Esophagus muscularis mucosa (tissue), 4 donors: ENCODE measurements at regions not wholly inside any gene's neighbourhood (a gene's known extent, or its start where the extent isn't known, plus 50 kb on each side); places are given as distances from the start of the nearest gene placed in this dataset.

Experiments
- DNase-seq: peaks from one replicate; pipeline ENCODE4 v3.0.0-alpha.2; 2017; ENCODE audit errors: extremely low spot score
- H3K27ac ChIP-seq, 4 donors: fragments of 200-600 bp; sonication (generic); replicated peaks in 1 of 4; 1 replicate in 3 of 4; 2 replicates in 1 of 4; pipeline ENCODE4 v1.5.1; 2016 to 2019; ENCODE audit warnings: mild to moderate bottlenecking in 1 of 4
- H3K27me3 ChIP-seq, 4 donors: fragments of 200-600 bp; sonication (generic); one replicate each; pipeline versions ENCODE4 v1.5.1 to v1.6.0; 2016 to 2019
- H3K36me3 ChIP-seq, 4 donors: fragments of 200-600 bp; sonication (generic); one replicate each; pipeline ENCODE4 v1.5.1; 2016 to 2019
- H3K4me1 ChIP-seq, 4 donors: fragments of 200-600 bp; sonication (generic); one replicate each; pipeline ENCODE4 v1.5.1; 2016 to 2019
- H3K4me3 ChIP-seq, 4 donors: fragments of 200-600 bp; sonication (generic); 1 replicate in 2 of 4; 2 replicates in 2 of 4; pipeline ENCODE4 v1.5.1; 2016 to 2019; ENCODE audit warnings: mild to moderate bottlenecking in 4 of 4, moderate library complexity in 1 of 4
- H3K9me3 ChIP-seq, 4 donors: fragments of 200-600 bp; sonication (generic); 1 replicate in 3 of 4; 2 replicates in 1 of 4; pipeline ENCODE4 v1.5.1; 2016 to 2019
- EP300 ChIP-seq: sonication (generic); formaldehyde crosslinking; IDR thresholded peaks from one replicate; pipeline ENCODE4 v1.6.1; 2017; ENCODE audit warnings: antibody characterized with exemption
- POLR2A ChIP-seq: fragments of 450-650 bp; IDR thresholded peaks from one replicate; pipeline ENCODE4 v1.6.1; 2017; ENCODE audit warnings: antibody characterized with exemption, moderate library complexity, mild to moderate bottlenecking, low read depth
- POLR2AphosphoS5 ChIP-seq, 2 donors: sonication (generic); formaldehyde crosslinking; IDR thresholded peaks; one replicate each; pipeline ENCODE4 v1.6.1; 2017; ENCODE audit warnings: antibody characterized with exemption in 2 of 2
- WGBS: methylation state at CpG from one replicate; pipeline ENCODE4 v1.1.5; 2018; 5-methylcytosine and 5-hydroxymethylcytosine counted together
- intact Hi-C: fragments of 100-400 bp; cut with DNase I; formaldehyde crosslinking; loops from one replicate; pipeline ENCODE4 v1.15.1; 2023
- TF ChIP-seq, protein P1 (sequence below), 3 experiments: fragments of 200-600 bp in 2 of 3; fragments of 450-650 bp in 1 of 3; sonication (generic) in 2 of 3; IDR thresholded peaks; one replicate each; pipeline ENCODE4 v1.5.1; 2017 to 2019; ENCODE audit warnings: antibody characterized with exemption in 3 of 3, mild to moderate bottlenecking in 2 of 3, moderate library complexity in 1 of 3

DNA sequence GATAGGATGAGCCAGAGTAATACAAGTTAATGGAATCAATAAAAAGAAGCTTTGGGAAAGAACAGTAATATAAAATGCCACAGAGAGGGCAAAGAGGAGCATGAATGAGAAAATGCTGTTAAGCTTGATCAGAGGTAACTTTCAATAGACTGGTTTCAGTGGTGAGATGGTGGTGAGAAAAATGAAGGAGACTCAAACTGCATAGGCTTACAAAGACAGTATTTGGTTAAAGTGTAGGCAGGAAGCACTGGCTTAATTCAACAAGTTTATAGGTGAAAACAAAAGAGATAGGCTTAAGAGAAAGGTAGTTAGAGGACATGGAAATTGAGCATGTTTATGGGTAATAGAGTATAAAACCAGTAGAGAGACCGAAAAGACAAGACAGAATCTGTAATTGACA, 298.6 kb upstream of the ADAMTS5 start:
- Histone ChIP-seq H3K4me3 (no peak overlapping the region), H3K27me3 (no peaks in the 10 kb centered on the region), H3K36me3 (no peaks in the 10 kb centered on the region), H3K27ac (no peak overlapping the region), H3K9me3 (no peaks in the 10 kb centered on the region), H3K4me1 (peaks cover 0 to 5% (median 0%) of the 10 kb centered on the region in 4 donors)
- no peak for DNase-seq
- WGBS, result 93% methylated on average over 1 of the region's 1 CpG
- intact Hi-C loops, result no loop called here
- no peak for TF ChIP-seq POLR2A
- TF ChIP-seq POLR2AphosphoS5 (IDR thresholded peaks at IDR 0.05), result no peak
- TF ChIP-seq, protein P1, sequence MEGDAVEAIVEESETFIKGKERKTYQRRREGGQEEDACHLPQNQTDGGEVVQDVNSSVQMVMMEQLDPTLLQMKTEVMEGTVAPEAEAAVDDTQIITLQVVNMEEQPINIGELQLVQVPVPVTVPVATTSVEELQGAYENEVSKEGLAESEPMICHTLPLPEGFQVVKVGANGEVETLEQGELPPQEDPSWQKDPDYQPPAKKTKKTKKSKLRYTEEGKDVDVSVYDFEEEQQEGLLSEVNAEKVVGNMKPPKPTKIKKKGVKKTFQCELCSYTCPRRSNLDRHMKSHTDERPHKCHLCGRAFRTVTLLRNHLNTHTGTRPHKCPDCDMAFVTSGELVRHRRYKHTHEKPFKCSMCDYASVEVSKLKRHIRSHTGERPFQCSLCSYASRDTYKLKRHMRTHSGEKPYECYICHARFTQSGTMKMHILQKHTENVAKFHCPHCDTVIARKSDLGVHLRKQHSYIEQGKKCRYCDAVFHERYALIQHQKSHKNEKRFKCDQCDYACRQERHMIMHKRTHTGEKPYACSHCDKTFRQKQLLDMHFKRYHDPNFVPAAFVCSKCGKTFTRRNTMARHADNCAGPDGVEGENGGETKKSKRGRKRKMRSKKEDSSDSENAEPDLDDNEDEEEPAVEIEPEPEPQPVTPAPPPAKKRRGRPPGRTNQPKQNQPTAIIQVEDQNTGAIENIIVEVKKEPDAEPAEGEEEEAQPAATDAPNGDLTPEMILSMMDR (IDR thresholded peaks at IDR 0.05), result no peak

DNA sequence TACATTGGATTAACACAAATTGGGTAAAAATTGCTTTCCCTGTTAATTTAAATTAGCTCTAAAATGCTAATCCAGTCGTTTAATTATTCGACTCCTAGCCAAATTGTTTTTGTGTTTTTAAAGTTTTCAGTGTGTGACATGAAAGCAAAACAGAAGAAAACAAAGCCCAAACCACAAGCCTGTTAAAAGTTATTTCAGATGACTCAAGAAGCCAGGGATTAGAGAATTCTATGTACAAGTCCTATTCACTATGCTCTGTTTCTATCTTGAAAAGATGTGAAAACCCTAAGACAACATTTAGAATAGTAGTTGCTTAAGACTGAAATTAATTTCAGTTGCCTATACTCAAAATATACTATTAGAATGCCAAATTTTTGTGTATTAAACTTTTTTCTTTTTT, 294.8 kb upstream of the ADAMTS5 start:
- Histone ChIP-seq H3K4me1 (no peaks in the 10 kb centered on the region), H3K4me3 (no peak overlapping the region), H3K27ac (no peak overlapping the region), H3K36me3 (no peaks in the 10 kb centered on the region), H3K9me3 (no peaks in the 10 kb centered on the region), H3K27me3 (no peaks in the 10 kb centered on the region)
- no peak for DNase-seq
- TF ChIP-seq POLR2A (no peak), POLR2AphosphoS5 (IDR thresholded peaks at IDR 0.05) (no peak), EP300 (no peak)
- TF ChIP-seq, protein P1 (IDR thresholded peaks at IDR 0.05), result no peak
- 94% methylated on average over 2 of the region's 2 CpGs for WGBS
- intact Hi-C loops, result no loop called here

DNA sequence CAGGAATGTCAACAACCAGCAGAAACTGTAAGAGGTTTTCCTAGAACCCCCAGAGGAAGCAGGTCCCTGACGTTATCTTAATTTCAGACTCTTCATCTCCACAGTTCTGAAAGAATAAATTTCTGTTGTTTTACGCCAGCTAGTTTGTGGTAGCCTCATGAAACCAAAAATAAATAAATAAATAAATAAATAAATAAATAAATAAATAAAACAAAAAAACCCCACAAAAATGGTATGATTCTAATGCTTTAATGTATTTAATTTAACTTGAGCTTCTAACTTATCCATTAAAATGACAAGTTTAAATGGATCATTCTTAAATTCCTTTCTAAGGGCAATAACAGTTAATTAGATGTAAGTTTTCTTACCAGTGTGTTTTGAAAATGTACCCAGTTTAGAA, 293.8 kb upstream of the ADAMTS5 start:
- no peaks in the 10 kb centered on the region for H3K36me3 ChIP-seq
- no peaks in the 10 kb centered on the region for H3K9me3 ChIP-seq
- no peaks in the 10 kb centered on the region for H3K27me3 ChIP-seq
- H3K27ac ChIP-seq, result no peak overlapping the region
- TF ChIP-seq, protein P1 (IDR thresholded peaks at IDR 0.05), result no peak
- TF ChIP-seq POLR2A (no peak), EP300 (no peak), POLR2AphosphoS5 (IDR thresholded peaks at IDR 0.05) (no peak)
- H3K4me1 ChIP-seq, result no peaks in the 10 kb centered on the region
- no peak overlapping the region for H3K4me3 ChIP-seq
- DNase-seq, result no peak
- WGBS, result 92% methylated on average over 2 of the region's 2 CpGs
- intact Hi-C loops, result no loop called here

DNA sequence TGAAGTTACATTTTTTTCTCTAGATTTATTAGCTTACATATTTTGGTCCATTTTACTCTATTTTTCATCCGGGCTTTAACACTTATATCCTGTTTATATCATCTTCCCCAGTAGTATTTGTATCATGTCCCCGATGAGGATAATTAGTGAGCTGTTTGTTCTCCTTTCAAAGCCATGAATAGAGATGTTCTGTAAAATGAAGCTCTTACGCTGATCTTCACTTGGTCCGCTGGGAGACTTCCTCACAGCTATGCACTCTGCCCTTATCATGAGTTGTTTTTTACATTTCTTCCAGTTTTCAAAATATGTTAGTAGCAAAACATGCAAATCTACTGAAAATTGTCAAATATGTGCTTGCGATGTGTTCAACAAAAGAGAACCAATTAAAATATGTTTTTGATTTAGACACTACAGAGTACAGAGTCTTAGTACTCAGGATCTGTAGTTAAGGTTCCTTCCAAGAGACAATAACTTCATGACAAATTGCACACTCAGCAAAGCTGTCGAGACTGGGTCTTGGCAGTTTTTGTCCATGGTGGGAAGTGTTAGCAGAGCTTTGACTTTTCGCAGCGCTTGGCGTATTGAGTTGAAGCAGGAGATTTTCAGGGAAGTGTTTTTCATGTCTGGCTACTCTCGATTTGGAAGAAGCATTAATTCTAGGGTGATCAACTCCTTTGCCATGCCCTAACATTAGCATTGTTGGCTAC, 292.0 kb upstream of the ADAMTS5 start:
- WGBS, result 92% methylated on average over 10 of the region's 10 CpGs
- Histone ChIP-seq H3K4me1 (no peaks in the 10 kb centered on the region), H3K27ac (no peak overlapping the region), H3K4me3 (no peak overlapping the region), H3K9me3 (no peaks in the 10 kb centered on the region), H3K27me3 (no peaks in the 10 kb centered on the region), H3K36me3 (no peaks in the 10 kb centered on the region)
- no peak for TF ChIP-seq EP300
- no peak for TF ChIP-seq POLR2A
- TF ChIP-seq, protein P1 (IDR thresholded peaks at IDR 0.05), result no peak
- no peak for TF ChIP-seq POLR2AphosphoS5 (IDR thresholded peaks at IDR 0.05)
- intact Hi-C loops, result no loop called here
- no peak for DNase-seq

DNA sequence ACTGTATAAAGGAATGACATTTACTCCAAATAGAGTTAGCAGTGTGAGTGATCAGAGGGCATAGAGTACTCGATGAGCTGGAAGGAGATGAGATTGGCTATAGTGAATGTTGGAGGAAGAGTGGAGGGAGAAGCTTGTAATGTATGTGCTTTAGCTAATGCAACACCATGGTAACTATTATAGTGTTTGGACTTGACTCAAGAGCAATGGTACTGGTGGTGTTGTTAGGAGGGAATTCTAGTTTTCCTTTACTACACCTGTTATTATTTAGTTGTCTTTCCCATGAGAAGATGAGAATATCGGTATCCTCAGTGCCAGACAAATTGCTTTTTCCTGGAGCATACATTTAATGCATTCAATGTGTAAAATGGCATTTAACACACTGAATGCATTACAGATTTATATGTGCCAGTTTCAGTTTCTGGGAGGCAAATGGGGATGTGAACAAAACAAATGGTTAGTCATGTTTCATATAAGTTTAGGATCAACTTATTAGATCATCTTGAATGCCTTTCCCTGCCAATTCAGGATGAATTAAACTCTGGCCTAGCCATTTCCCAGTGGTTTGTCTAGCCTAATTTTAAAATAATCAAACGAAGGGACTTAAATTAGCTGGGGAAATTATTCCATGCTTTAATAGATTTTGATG, 291.1 kb upstream of the ADAMTS5 start:
- intact Hi-C loops, result no loop called here
- no peaks in the 10 kb centered on the region for H3K27me3 ChIP-seq
- TF ChIP-seq EP300 (no peak), POLR2AphosphoS5 (IDR thresholded peaks at IDR 0.05) (no peak), POLR2A (no peak)
- TF ChIP-seq, protein P1 (IDR thresholded peaks at IDR 0.05), result no peak
- H3K36me3 ChIP-seq, result no peaks in the 10 kb centered on the region
- DNase-seq, result no peak
- no peaks in the 10 kb centered on the region for H3K4me1 ChIP-seq
- WGBS, result 69% methylated on average over 3 of the region's 3 CpGs
- no peaks in the 10 kb centered on the region for H3K9me3 ChIP-seq
- H3K27ac ChIP-seq, result no peak overlapping the region
- H3K4me3 ChIP-seq, result no peak overlapping the region
